ENCODE measurements at regions not wholly inside any gene's neighbourhood (a gene's known extent, or its start where the extent isn't known, plus 50 kb on each side); places are given as distances from the start of the nearest gene placed in this dataset.

- TF ChIP-seq CTCF (IDR thresholded peaks at IDR 0.05; ENCODE audit: control extremely low read depth in 1 of 3, insufficient read depth in 1 of 3, low read depth in 1 of 3, low read length in 3 of 3): no peak
- no peak for TF ChIP-seq YY1 (IDR thresholded peaks at IDR 0.05; ENCODE audit: low read depth, low read length)
These were observed 744.5 kb upstream of the C9orf72 start (continued) for GRCh38 chr9:28317745-28318144.
